ENCODE measurements at regions not wholly inside any gene's neighbourhood (a gene's known extent, or its start where the extent isn't known, plus 50 kb on each side); places are given as distances from the start of the nearest gene placed in this dataset.

GRCh38 chr5:58286741-58287140 is 173.1 kb downstream of the PLK2 start:
- TF ChIP-seq CTCF (IDR thresholded peaks at IDR 0.05; ENCODE audit: poor library complexity) (no peak), EZH2phosphoT487 (IDR thresholded peaks at IDR 0.05; ENCODE audit: low read depth, severe bottlenecking, unreplicated experiment) (no peak), EZH2 (IDR thresholded peaks at IDR 0.05; ENCODE audit: borderline replicate concordance) (no peak)

Data from hepatocyte (in vitro differentiated cells).